Nephron (organoid): ENCODE measurements at regions not wholly inside any gene's neighbourhood (a gene's known extent, or its start where the extent isn't known, plus 50 kb on each side); places are given as distances from the start of the nearest gene placed in this dataset.
A peak's percentile ranks its signal among the peaks of the same experiment; 100 is the strongest.

ENCODE experiments used
- H3K27ac Mint-ChIP-seq, 3 experiments: 2 replicates each; pipeline ENCODE4 v1.8.0; 2020; ENCODE audit warnings: mixed read lengths in 3 of 3, mild to moderate bottlenecking in 2 of 3, moderate library complexity in 1 of 3
- H3K27me3 Mint-ChIP-seq: 2 replicates; pipeline ENCODE4 v1.8.0; 2021; ENCODE audit warnings: low read depth, mild to moderate bottlenecking, moderate library complexity, mixed read lengths
- H3K36me3 Mint-ChIP-seq: 2 replicates; pipeline ENCODE4 v1.8.0; 2020; ENCODE audit warnings: low read depth, mixed read lengths
- H3K4me1 Mint-ChIP-seq: 2 replicates; pipeline ENCODE4 v1.8.0; 2020; ENCODE audit warnings: mixed read lengths
- H3K4me3 Mint-ChIP-seq, 3 experiments: 2 replicates each; pipeline ENCODE4 v1.8.0; 2020; ENCODE audit warnings: mild to moderate bottlenecking in 3 of 3, mixed read lengths in 3 of 3, moderate library complexity in 2 of 3
- H3K9me3 Mint-ChIP-seq: 2 replicates; pipeline ENCODE4 v1.8.0; 2020; ENCODE audit warnings: mixed read lengths
- TF ChIP-seq, protein P1 (sequence below), 3 experiments: fragments of 200-600 bp; sonication (generic); IDR thresholded peaks; one replicate each; pipeline ENCODE4 v1.5.0; 2021; ENCODE audit warnings: antibody characterized with exemption in 3 of 3; ENCODE audit not compliant: unreplicated experiment in 3 of 3

DNA sequence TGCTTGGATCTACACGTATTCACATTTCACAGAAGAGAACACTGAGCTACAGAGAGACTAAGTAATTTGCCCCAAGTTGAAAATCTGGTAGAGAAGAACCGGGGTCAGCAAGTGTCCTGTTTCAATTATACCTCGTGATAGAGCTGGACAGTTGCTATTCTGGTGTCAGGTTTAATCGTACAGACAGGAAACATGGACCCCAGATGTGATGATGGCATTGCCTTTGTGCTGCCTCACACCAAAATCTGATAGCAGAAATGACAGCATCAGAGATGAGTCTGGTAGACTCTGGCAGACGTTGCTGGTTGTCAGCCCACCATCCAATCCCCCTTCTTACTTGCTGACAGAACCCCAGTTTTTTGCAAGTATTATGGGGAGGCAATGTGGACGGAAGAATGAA lies 112.1 kb upstream of the FOXF1 start:
- Mint-ChIP-seq H3K4me1 (peaks cover 33% of the 10 kb centered on the region), H3K27me3 (peaks cover 58% of the 10 kb centered on the region), H3K27ac (peak overlapping the region; percentile 29 to 68 (median 59)), H3K4me3 (no peak overlapping the region), H3K9me3 (no peaks in the 10 kb centered on the region), H3K36me3 (no peaks in the 10 kb centered on the region)
- TF ChIP-seq, protein P1, sequence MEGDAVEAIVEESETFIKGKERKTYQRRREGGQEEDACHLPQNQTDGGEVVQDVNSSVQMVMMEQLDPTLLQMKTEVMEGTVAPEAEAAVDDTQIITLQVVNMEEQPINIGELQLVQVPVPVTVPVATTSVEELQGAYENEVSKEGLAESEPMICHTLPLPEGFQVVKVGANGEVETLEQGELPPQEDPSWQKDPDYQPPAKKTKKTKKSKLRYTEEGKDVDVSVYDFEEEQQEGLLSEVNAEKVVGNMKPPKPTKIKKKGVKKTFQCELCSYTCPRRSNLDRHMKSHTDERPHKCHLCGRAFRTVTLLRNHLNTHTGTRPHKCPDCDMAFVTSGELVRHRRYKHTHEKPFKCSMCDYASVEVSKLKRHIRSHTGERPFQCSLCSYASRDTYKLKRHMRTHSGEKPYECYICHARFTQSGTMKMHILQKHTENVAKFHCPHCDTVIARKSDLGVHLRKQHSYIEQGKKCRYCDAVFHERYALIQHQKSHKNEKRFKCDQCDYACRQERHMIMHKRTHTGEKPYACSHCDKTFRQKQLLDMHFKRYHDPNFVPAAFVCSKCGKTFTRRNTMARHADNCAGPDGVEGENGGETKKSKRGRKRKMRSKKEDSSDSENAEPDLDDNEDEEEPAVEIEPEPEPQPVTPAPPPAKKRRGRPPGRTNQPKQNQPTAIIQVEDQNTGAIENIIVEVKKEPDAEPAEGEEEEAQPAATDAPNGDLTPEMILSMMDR (IDR thresholded peaks at IDR 0.05; ENCODE audit: unreplicated experiment in 3 of 3) = no peak

DNA sequence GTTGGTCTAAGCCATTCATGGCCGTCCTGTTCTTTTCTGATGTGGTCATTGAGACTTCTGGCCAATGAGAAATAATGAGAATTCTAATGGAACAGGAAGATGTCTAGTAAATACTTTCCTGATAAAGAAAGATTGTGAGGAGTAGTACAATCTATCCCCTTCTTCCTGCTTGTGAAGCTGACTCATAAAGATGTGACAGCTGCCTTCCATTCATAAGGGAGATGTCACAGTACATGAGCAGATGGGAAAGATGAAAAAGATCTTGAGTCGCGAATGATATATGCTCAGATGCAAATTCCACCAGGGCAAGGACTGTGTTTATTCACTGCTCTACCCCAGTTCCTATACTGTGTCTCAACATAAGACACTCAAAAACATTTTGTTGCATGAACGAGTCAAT lies 111.7 kb upstream of the FOXF1 start:
- Mint-ChIP-seq H3K27ac (peak overlapping the region; percentile 29 to 68 (median 59)), H3K36me3 (no peaks in the 10 kb centered on the region)

DNA sequence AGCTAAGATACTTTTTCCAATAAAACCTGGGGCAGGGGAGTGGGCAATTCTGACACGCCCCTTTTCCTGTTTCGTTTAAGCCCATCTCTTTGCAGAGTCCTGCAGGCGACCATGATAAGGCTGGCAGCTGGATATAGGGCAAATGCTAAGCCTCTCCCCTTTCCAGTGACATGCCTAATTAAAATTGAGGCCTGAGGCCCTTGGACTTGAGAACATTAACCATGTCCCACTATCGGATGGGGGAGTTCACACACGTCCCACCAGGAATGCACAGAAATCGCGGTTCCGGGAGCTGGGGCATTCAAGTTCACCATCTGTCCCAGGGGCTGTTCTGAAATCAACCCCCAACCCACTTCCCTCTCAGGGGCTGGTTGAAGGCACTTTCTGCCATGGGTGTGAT lies 109.2 kb upstream of the FOXF1 start:
- peaks cover 24% of the 10 kb centered on the region for H3K4me1 Mint-ChIP-seq
- no peak overlapping the region for H3K4me3 Mint-ChIP-seq

More for the DNA sequence above, 111.7 kb upstream of the FOXF1 start:
- H3K27me3 Mint-ChIP-seq = peaks cover 63% of the 10 kb centered on the region
- TF ChIP-seq, protein P1 (IDR thresholded peaks at IDR 0.05; ENCODE audit: unreplicated experiment in 3 of 3) = no peak
- no peaks in the 10 kb centered on the region for H3K9me3 Mint-ChIP-seq
- peaks cover 33% of the 10 kb centered on the region for H3K4me1 Mint-ChIP-seq
- peak overlapping the region in 1 of 3 experiments; percentile 18 for H3K4me3 Mint-ChIP-seq

DNA sequence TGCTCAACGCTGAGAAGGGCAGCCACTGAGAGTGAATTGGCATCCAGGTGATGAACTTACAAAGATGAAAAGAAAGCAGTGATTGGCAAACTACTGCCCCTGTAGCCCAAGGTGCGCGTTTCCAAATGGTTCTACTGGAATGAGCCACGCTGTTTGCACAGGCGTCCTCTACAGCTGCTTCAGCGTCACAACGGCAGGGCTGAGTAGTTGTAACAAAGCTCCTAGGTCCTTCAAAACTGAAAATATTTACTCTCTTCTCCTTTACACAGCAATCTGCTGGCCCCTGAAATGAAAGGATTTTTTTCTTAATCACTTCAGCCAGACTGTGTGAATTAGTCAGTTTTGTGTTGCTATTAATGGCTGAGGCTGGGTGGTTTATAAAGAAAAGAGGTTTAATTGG lies 107.2 kb upstream of the FOXF1 start:
- Mint-ChIP-seq H3K4me1 (peaks cover 8% of the 10 kb centered on the region), H3K4me3 (no peak overlapping the region)
- TF ChIP-seq, protein P1 (IDR thresholded peaks at IDR 0.05; ENCODE audit: unreplicated experiment in 3 of 3) = no peak

More for the DNA sequence above, 109.2 kb upstream of the FOXF1 start:
- Mint-ChIP-seq H3K9me3 (no peaks in the 10 kb centered on the region), H3K27me3 (peaks cover 76% of the 10 kb centered on the region), H3K36me3 (no peaks in the 10 kb centered on the region), H3K27ac (no peak overlapping the region)
- TF ChIP-seq, protein P1 (IDR thresholded peaks at IDR 0.05; ENCODE audit: unreplicated experiment in 3 of 3) = no peak

DNA sequence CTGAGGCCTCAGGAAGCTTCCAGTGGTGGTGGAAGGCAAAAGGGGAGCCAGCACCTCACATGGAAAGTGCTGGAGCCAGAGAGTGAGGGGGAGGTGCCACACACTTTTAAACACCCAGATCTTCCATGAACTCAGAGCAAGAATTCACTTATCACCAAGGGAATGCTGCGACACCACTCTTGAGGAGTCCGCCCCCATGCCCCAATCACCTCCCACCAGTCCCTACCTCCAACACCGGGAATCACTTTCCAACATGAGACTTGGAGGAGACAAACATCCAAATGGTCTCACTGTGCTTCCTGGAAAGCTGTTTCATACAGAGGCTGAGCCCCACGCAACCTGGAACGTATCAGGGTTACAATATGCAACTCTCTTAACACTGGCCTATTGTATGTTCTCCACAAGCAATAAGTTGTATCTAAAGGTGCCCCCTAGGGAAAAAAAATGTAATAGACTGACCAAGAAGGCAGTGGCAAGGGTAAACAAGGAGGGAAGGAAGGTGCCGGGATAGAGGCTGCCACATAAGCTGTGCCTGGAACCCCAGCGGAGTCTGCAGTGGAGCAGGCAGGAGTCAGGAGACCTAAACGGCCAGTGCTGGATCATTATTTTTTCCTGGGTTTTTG lies 106.7 kb upstream of the FOXF1 start:
- Mint-ChIP-seq H3K4me1 (peaks cover 2% of the 10 kb centered on the region), H3K27ac (no peak overlapping the region), H3K9me3 (no peaks in the 10 kb centered on the region), H3K4me3 (no peak overlapping the region), H3K27me3 (peaks cover 80% of the 10 kb centered on the region), H3K36me3 (no peaks in the 10 kb centered on the region)
- TF ChIP-seq, protein P1 (IDR thresholded peaks at IDR 0.05; ENCODE audit: unreplicated experiment in 3 of 3) = no peak

More for the DNA sequence above, 107.2 kb upstream of the FOXF1 start:
- no peaks in the 10 kb centered on the region for H3K9me3 Mint-ChIP-seq
- H3K27me3 Mint-ChIP-seq = peaks cover 80% of the 10 kb centered on the region
- no peaks in the 10 kb centered on the region for H3K36me3 Mint-ChIP-seq
- H3K27ac Mint-ChIP-seq = no peak overlapping the region

DNA sequence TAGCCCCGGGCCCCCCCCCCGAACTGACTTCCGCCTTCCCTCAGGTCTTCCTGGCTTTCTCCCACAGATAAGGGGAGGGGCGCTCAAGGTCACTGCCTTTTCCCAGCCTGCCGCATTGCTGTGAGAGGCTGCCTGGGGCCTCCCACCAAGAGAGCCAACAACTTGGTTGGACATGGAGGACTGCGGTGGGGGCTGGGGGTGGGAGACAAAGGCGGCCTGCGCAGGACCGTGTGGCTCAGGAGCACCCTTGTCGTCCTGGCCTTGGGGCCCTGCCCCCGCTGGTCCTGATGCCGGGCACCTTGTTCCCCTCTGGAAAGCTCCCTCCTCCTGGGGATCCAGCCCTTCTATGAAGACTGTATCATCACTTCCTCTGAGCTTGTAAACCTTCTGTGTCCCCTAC lies 105.6 kb upstream of the FOXF1 start:
- H3K36me3 Mint-ChIP-seq = no peaks in the 10 kb centered on the region
- TF ChIP-seq, protein P1 (IDR thresholded peaks at IDR 0.05; ENCODE audit: unreplicated experiment in 3 of 3) = no peak
- H3K27ac Mint-ChIP-seq = peak overlapping the region in 1 of 3 experiments; percentile 5
- no peaks in the 10 kb centered on the region for H3K4me1 Mint-ChIP-seq
- H3K9me3 Mint-ChIP-seq = peaks cover 3% of the 10 kb centered on the region
- H3K4me3 Mint-ChIP-seq = no peak overlapping the region
- H3K27me3 Mint-ChIP-seq = peaks cover 75% of the 10 kb centered on the region
